ENCODE measurements at regions not wholly inside any gene's neighbourhood (a gene's known extent, or its start where the extent isn't known, plus 50 kb on each side); places are given as distances from the start of the nearest gene placed in this dataset.
"Not testable (repeated sequence)": the region's sequence is repeated elsewhere in the genome, so short reads cannot be mapped to it uniquely, and the experiment has no call there.

DNA sequence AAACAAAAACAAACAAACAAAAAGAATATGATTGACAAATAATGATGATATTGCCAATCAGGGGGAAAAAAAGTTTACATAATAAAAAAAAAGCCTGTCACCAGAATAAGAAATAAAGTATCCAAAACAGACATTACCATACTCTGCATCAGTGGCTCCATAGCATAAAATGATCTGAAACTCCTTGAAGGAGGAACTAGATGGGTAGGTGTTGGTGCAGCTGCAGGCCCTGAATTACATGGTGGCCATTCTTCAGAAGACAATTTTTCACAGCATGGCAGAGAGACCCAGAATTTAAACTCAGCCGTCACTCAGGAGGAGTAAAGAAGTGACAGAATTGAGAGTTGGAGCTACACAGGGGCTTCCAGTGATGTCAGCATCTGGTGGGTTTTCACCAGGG lies 60.2 kb downstream of the GLUL start:
- no peaks in the 10 kb centered on the region for H3K36me3 Mint-ChIP-seq (ENCODE audit: low read depth)
- H3K4me3 Mint-ChIP-seq, result no peak overlapping the region
- no peaks in the 10 kb centered on the region for H3K9me3 Mint-ChIP-seq
- H3K27ac Mint-ChIP-seq, result no peak overlapping the region
- H3K4me1 Mint-ChIP-seq (ENCODE audit: low read depth), result peaks cover 1% of the 10 kb centered on the region
- DNase-seq (ENCODE audit: low spot score), result no peak
- H3K27me3 Mint-ChIP-seq (ENCODE audit: low read depth), result peaks cover 5% of the 10 kb centered on the region

- H3K27ac Mint-ChIP-seq, result no peak overlapping the region
- no peak for DNase-seq (ENCODE audit: low spot score)
- H3K27me3 Mint-ChIP-seq (ENCODE audit: low read depth), result peaks cover under 1% of the 10 kb centered on the region
- H3K4me3 Mint-ChIP-seq, result no peak overlapping the region
- no peaks in the 10 kb centered on the region for H3K9me3 Mint-ChIP-seq
- H3K4me1 Mint-ChIP-seq (ENCODE audit: low read depth), result peaks cover 1% of the 10 kb centered on the region
- H3K36me3 Mint-ChIP-seq (ENCODE audit: low read depth), result no peaks in the 10 kb centered on the region
Observed at GRCh38 chr1:182330303-182330702, 61.3 kb downstream of the GLUL start.

DNA sequence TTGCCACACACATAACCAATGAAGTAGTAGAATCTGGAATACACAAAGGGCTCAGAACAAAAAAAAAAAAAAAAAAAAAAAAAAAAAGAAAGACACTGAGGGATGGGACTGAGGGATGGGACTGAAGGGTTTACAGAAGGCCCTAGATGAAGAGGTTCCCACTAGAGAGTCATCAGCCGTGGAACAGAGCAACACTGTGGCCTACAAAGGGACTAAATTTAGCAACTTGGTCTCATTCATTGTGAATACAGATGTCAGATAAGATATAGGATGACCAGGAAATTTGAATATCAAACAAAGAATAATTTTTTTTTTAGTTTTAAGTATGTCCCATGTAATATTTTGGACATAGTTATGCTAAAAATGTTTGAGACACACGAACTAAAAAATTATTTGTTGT lies 62.1 kb downstream of the GLUL start:
- no peaks in the 10 kb centered on the region for H3K27me3 Mint-ChIP-seq (ENCODE audit: low read depth)
- no peak for DNase-seq (ENCODE audit: low spot score)
- no peak overlapping the region for H3K4me3 Mint-ChIP-seq
- H3K36me3 Mint-ChIP-seq (ENCODE audit: low read depth), result no peaks in the 10 kb centered on the region
- H3K9me3 Mint-ChIP-seq, result no peaks in the 10 kb centered on the region
- H3K4me1 Mint-ChIP-seq (ENCODE audit: low read depth), result no peaks in the 10 kb centered on the region
- H3K27ac Mint-ChIP-seq, result no peak overlapping the region

DNA sequence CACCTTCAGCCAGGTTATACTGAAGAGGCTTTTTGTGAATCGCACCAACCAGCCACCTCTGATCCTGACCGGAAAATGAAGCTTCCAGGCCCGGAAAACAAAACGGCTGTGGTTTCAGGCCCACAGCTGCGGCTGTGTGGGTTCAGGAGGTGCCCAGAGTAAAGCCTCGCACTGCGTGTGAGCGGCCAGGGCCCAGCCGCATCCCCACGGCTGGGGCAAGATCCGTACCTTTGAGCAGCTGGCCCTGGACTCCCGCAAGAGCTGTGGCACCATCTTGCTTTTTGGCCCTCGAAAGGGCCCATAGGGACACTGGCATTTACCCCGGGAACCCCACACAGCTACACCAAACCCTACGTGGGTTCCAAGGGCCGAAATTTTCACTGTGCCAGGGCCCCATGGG lies 63.0 kb downstream of the GLUL start:
- H3K27ac Mint-ChIP-seq, result no peak overlapping the region
- H3K9me3 Mint-ChIP-seq, result no peaks in the 10 kb centered on the region
- no peak overlapping the region for H3K4me3 Mint-ChIP-seq
- H3K36me3 Mint-ChIP-seq (ENCODE audit: low read depth), result no peaks in the 10 kb centered on the region
- DNase-seq (ENCODE audit: low spot score), result no peak
- H3K27me3 Mint-ChIP-seq (ENCODE audit: low read depth), result no peaks in the 10 kb centered on the region
- no peaks in the 10 kb centered on the region for H3K4me1 Mint-ChIP-seq (ENCODE audit: low read depth)

DNA sequence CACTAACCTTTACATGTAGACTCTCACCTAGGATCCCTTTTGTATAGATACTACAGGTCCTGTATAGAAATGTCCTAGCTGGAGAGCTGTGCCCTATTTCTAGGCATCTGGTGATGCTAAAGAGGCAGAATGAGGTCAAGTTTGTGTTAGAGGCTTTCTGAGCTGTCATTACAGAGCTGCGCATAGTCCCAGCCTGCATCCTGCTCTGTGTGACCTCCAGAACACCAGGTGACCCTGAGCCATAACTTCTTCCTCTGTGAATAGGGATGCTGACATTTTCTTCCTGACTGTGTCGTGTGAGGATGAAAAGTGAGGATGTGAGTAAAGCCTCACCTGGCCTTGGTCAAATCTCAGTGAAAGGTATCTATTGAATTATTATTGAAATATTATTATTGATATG lies 66.3 kb downstream of the GLUL start:
- no peaks in the 10 kb centered on the region for H3K4me1 Mint-ChIP-seq (ENCODE audit: low read depth)
- no peak for DNase-seq (ENCODE audit: low spot score)

DNA sequence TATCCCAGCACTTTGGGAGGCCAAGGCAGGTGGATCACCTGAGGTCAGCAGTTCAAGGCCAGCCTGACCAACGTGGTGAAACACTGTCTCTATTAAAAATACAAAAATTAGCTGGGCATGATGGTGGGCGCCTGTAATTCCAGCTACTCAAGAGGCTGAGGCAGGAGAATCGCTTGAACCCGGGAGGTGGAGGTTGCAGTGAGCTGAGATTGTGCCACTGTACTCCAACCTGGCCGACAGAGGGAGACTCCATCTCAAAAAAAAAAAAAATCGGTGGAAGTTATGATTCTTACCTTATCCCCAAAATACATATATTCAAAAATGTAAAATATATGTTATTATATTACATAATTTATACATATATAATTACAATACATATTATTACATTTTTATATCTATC lies 70.1 kb downstream of the GLUL start:
- H3K4me3 Mint-ChIP-seq; DNase-seq (ENCODE audit: low spot score); H3K4me1 Mint-ChIP-seq (ENCODE audit: low read depth); H3K27ac Mint-ChIP-seq; H3K27me3 Mint-ChIP-seq (ENCODE audit: low read depth); H3K36me3 Mint-ChIP-seq (ENCODE audit: low read depth); H3K9me3 Mint-ChIP-seq: not testable (repeated sequence)

More for the DNA sequence above, 66.3 kb downstream of the GLUL start:
- H3K27ac Mint-ChIP-seq, result no peak overlapping the region
- no peaks in the 10 kb centered on the region for H3K36me3 Mint-ChIP-seq (ENCODE audit: low read depth)
- H3K4me3 Mint-ChIP-seq, result no peak overlapping the region
- no peaks in the 10 kb centered on the region for H3K27me3 Mint-ChIP-seq (ENCODE audit: low read depth)
- no peaks in the 10 kb centered on the region for H3K9me3 Mint-ChIP-seq

DNA sequence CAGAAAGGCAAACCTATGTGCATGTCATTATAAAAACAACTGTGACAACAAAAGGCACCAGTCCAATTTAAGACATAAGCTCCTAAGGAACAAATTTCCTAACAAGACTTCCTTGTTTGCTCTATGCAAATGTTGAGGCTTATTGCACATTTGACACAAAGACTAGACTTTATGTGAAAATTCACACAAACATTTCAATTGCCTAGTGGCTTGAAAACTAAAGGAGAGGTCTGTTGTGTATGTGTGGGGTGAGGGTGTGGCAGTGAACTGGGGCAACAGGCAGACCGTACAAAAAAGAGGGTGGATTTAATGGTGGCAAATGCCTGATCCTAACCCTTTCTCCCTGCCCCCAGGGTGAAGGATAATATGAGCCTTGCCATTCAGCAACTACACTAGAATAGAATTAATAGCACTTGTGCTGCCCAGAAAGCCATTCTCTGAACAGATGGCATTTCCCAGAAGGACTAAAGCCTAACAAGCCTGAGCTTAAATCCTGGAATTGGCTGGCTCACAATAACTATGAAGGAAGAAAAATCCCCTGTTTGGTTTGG lies 73.9 kb downstream of the GLUL start:
- H3K36me3 Mint-ChIP-seq (ENCODE audit: low read depth), result no peaks in the 10 kb centered on the region
- H3K27ac Mint-ChIP-seq, result no peak overlapping the region
- H3K4me3 Mint-ChIP-seq, result no peak overlapping the region
- no peaks in the 10 kb centered on the region for H3K9me3 Mint-ChIP-seq
- no peak for DNase-seq (ENCODE audit: low spot score)
- no peaks in the 10 kb centered on the region for H3K4me1 Mint-ChIP-seq (ENCODE audit: low read depth)
- peaks cover 11% of the 10 kb centered on the region for H3K27me3 Mint-ChIP-seq (ENCODE audit: low read depth)

DNA sequence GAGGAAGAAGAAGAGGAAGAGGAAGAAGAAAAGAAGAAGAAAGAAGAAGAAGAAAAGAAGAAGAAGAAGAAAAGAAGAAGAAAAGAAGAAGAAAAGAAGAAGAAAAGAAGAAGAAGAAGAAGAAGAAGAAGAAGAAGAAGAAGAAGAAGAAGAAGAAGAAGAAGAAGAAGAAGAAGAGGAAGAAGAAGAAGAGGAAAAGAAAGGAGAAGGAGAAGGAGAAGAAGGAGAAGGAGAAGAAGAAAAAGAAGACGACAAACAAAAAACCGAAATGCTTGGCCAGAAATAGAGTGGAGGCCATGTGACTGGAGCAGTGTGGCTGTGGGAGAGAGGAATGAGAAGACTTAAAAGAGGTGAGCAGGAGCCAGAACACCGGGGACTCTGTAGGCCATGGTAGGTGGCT lies 75.1 kb downstream of the GLUL start:
- peaks cover 11% of the 10 kb centered on the region for H3K27me3 Mint-ChIP-seq (ENCODE audit: low read depth)
- H3K4me1 Mint-ChIP-seq (ENCODE audit: low read depth); DNase-seq (ENCODE audit: low spot score); H3K9me3 Mint-ChIP-seq; H3K36me3 Mint-ChIP-seq (ENCODE audit: low read depth); H3K27ac Mint-ChIP-seq; H3K4me3 Mint-ChIP-seq: not testable (repeated sequence)

GRCh38 chr1:182315167-182315556 lies 76.4 kb downstream of the GLUL start:
- Mint-ChIP-seq H3K4me3 (no peak overlapping the region), H3K36me3 (ENCODE audit: low read depth) (no peaks in the 10 kb centered on the region), H3K27me3 (ENCODE audit: low read depth) (peaks cover 11% of the 10 kb centered on the region), H3K9me3 (no peaks in the 10 kb centered on the region), H3K4me1 (ENCODE audit: low read depth) (no peaks in the 10 kb centered on the region), H3K27ac (no peak overlapping the region)
- no peak for DNase-seq (ENCODE audit: low spot score)

GRCh38 chr1:182309631-182310351 lies 81.8 kb downstream of the GLUL start:
- no peaks in the 10 kb centered on the region for H3K9me3 Mint-ChIP-seq
- no peak overlapping the region for H3K4me3 Mint-ChIP-seq
- peaks cover 6% of the 10 kb centered on the region for H3K27me3 Mint-ChIP-seq (ENCODE audit: low read depth)
- H3K4me1 Mint-ChIP-seq (ENCODE audit: low read depth), result peaks cover under 1% of the 10 kb centered on the region
- no peak overlapping the region for H3K27ac Mint-ChIP-seq
- no peak for DNase-seq (ENCODE audit: low spot score)
- H3K36me3 Mint-ChIP-seq (ENCODE audit: low read depth), result no peaks in the 10 kb centered on the region

DNA sequence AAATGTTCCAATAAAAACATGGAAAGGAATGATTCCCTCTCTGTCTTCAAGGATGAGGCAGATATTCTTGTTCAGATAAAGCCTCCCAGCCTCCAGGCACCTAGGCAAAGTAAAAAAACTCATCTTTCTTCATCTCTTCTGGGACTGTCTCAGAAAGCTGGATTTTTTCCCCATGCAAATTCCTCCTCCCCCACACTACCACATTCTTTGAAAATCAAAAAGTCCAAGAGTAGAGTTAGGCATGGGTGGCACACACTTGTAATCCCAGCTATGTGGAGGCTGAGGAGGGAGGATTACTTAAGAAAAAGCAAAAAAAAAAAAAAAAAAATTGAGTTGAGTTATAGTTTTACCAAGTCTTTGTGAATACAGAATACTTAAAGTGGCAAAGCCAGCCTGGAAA lies 82.8 kb downstream of the GLUL start:
- Mint-ChIP-seq H3K36me3 (ENCODE audit: low read depth) (no peaks in the 10 kb centered on the region), H3K27me3 (ENCODE audit: low read depth) (peaks cover 5% of the 10 kb centered on the region), H3K27ac (no peak overlapping the region), H3K4me3 (no peak overlapping the region), H3K4me1 (ENCODE audit: low read depth) (peaks cover 5% of the 10 kb centered on the region), H3K9me3 (no peaks in the 10 kb centered on the region)
- no peak for DNase-seq (ENCODE audit: low spot score)

- H3K27me3 Mint-ChIP-seq (ENCODE audit: low read depth); H3K4me1 Mint-ChIP-seq (ENCODE audit: low read depth); H3K4me3 Mint-ChIP-seq; DNase-seq (ENCODE audit: low spot score); H3K36me3 Mint-ChIP-seq (ENCODE audit: low read depth); H3K27ac Mint-ChIP-seq; H3K9me3 Mint-ChIP-seq: not testable (repeated sequence)
Observed at GRCh38 chr1:182307486-182307885, 84.1 kb downstream of the GLUL start.

DNA sequence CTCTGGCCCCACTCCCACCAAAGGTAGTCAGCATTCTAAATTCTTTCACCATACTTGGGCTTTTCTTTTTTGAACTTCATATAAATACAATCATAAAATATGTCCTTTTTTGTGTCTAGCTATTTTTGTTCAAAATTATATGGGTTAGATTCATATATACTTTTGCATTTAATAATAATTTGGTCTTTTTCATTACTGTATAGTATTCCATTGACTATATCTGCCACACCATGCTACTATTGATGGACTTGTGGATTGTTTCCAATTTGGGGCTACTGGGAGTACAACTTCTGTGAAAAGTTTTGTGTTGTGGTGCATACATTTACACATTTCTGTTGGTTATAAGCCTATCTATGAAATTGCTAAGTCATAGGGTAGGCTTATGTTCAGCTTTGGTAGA lies 85.7 kb downstream of the GLUL start:
- H3K27me3 Mint-ChIP-seq (ENCODE audit: low read depth), result no peaks in the 10 kb centered on the region

GRCh38 chr1:182304627-182305026 lies 87.0 kb downstream of the GLUL start:
- Mint-ChIP-seq H3K9me3 (no peaks in the 10 kb centered on the region), H3K4me1 (ENCODE audit: low read depth) (peaks cover 28% of the 10 kb centered on the region), H3K4me3 (no peak overlapping the region), H3K36me3 (ENCODE audit: low read depth) (no peaks in the 10 kb centered on the region), H3K27ac (no peak overlapping the region), H3K27me3 (ENCODE audit: low read depth) (no peaks in the 10 kb centered on the region)
- no peak for DNase-seq (ENCODE audit: low spot score)

More for the DNA sequence above, 85.7 kb downstream of the GLUL start:
- Mint-ChIP-seq H3K4me1 (ENCODE audit: low read depth) (peaks cover 18% of the 10 kb centered on the region), H3K9me3 (no peaks in the 10 kb centered on the region), H3K36me3 (ENCODE audit: low read depth) (no peaks in the 10 kb centered on the region), H3K4me3 (no peak overlapping the region), H3K27ac (no peak overlapping the region)
- DNase-seq (ENCODE audit: low spot score), result no peak

DNA sequence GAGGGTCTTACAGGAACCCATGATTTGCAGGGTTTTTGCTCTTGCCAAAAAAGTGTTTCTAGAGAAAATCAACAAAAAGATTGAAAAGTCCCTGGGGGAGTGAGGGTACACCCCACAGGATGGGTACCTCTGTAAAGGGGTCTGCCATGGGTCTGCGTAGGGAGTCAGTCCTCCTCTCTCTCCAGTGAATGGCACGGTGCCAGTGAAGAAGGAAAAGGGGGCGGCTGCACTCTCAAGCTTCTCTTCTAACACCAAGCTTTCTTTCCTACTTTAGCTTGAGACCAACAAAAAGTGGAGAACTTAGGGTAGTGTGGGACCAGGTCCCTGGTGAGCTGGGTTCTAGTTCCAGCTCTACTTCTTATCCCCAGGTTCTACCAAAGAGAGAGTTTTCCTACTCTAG lies 87.4 kb downstream of the GLUL start:
- H3K27me3 Mint-ChIP-seq (ENCODE audit: low read depth), result no peaks in the 10 kb centered on the region
- no peaks in the 10 kb centered on the region for H3K36me3 Mint-ChIP-seq (ENCODE audit: low read depth)
- no peak overlapping the region for H3K4me3 Mint-ChIP-seq
- peaks cover 30% of the 10 kb centered on the region for H3K4me1 Mint-ChIP-seq (ENCODE audit: low read depth)
- no peak overlapping the region for H3K27ac Mint-ChIP-seq
- no peak for DNase-seq (ENCODE audit: low spot score)
- no peaks in the 10 kb centered on the region for H3K9me3 Mint-ChIP-seq

Measured in T-helper 2 cell treated with Interferon-gamma antibody and Interleukin-4, amounts not matched to agents 5 μg/mL and 100 μg/mL, for 36 hours (primary cell).